ENCODE measurements at regions not wholly inside any gene's neighbourhood (a gene's known extent, or its start where the extent isn't known, plus 50 kb on each side); places are given as distances from the start of the nearest gene placed in this dataset.

- TF ChIP-seq PPARA (CRISPR knock-in tag; IDR thresholded peaks at IDR 0.05; ENCODE audit: borderline replicate concordance) (no peak), ZNF565 (CRISPR knock-in tag; conservative IDR thresholded peaks at IDR 0.05; ENCODE audit: low read depth) (no peak), CREB5 (CRISPR knock-in tag; IDR thresholded peaks at IDR 0.05; ENCODE audit: low read depth) (no peak), ISL1 (CRISPR knock-in tag; IDR thresholded peaks at IDR 0.05) (no peak), RARB (CRISPR knock-in tag; IDR thresholded peaks at IDR 0.05) (no peak), PATZ1 (CRISPR knock-in tag; IDR thresholded peaks at IDR 0.05; ENCODE audit: borderline replicate concordance) (no peak), ZNF70 (CRISPR knock-in tag; IDR thresholded peaks at IDR 0.05) (no peak), BACH2 (CRISPR knock-in tag; IDR thresholded peaks at IDR 0.05; ENCODE audit: borderline replicate concordance) (no peak), ARNTL (CRISPR knock-in tag; IDR thresholded peaks at IDR 0.05; ENCODE audit: borderline replicate concordance, low read depth) (no peak), SNAI2 (CRISPR knock-in tag; IDR thresholded peaks at IDR 0.05) (no peak), CSRNP3 (CRISPR knock-in tag; IDR thresholded peaks at IDR 0.05) (no peak), TOX (CRISPR knock-in tag; IDR thresholded peaks at IDR 0.05; ENCODE audit: borderline replicate concordance) (no peak)
These were observed 119.7 kb upstream of the ABCA1 start for GRCh38 chr9:105047742-105048041.

GRCh38 chr9:105048331-105048730, 120.4 kb upstream of the ABCA1 start:
- no peak for TF ChIP-seq GLIS3 (CRISPR knock-in tag; IDR thresholded peaks at IDR 0.05)
- TF ChIP-seq ARNTL (CRISPR knock-in tag; IDR thresholded peaks at IDR 0.05; ENCODE audit: borderline replicate concordance, low read depth): no peak
- no peak for TF ChIP-seq ISL1 (CRISPR knock-in tag; IDR thresholded peaks at IDR 0.05)
- TF ChIP-seq PATZ1 (CRISPR knock-in tag; IDR thresholded peaks at IDR 0.05; ENCODE audit: borderline replicate concordance): no peak
- no peak for TF ChIP-seq ZFP30 (CRISPR knock-in tag; IDR thresholded peaks at IDR 0.05)
- TF ChIP-seq ZNF565 (CRISPR knock-in tag; conservative IDR thresholded peaks at IDR 0.05; ENCODE audit: low read depth): no peak
- no peak for TF ChIP-seq CSRNP3 (CRISPR knock-in tag; IDR thresholded peaks at IDR 0.05)
- no peak for TF ChIP-seq TOX (CRISPR knock-in tag; IDR thresholded peaks at IDR 0.05; ENCODE audit: borderline replicate concordance)
- TF ChIP-seq TSHZ2 (CRISPR knock-in tag; IDR thresholded peaks at IDR 0.05): no peak
- no peak for TF ChIP-seq PPARA (CRISPR knock-in tag; IDR thresholded peaks at IDR 0.05; ENCODE audit: borderline replicate concordance)
- TF ChIP-seq ZFP3 (CRISPR knock-in tag; IDR thresholded peaks at IDR 0.05): no peak
- TF ChIP-seq CREB5 (CRISPR knock-in tag; IDR thresholded peaks at IDR 0.05; ENCODE audit: low read depth): no peak
- no peak for TF ChIP-seq ZNF8 (CRISPR knock-in tag; IDR thresholded peaks at IDR 0.05)
- no peak for TF ChIP-seq ESRRG (CRISPR knock-in tag; IDR thresholded peaks at IDR 0.05)
- no peak for TF ChIP-seq BACH2 (CRISPR knock-in tag; IDR thresholded peaks at IDR 0.05; ENCODE audit: borderline replicate concordance)
- no peak for TF ChIP-seq RARB (CRISPR knock-in tag; IDR thresholded peaks at IDR 0.05)
- no peak for TF ChIP-seq OSR1 (CRISPR knock-in tag; IDR thresholded peaks at IDR 0.05)
- ATAC-seq: no peak

More at GRCh38 chr9:105047742-105048041, 119.7 kb upstream of the ABCA1 start:
- ATAC-seq: no peak
